GM23248 (cell line): ENCODE measurements at regions not wholly inside any gene's neighbourhood (a gene's known extent, or its start where the extent isn't known, plus 50 kb on each side); places are given as distances from the start of the nearest gene placed in this dataset.

Experiments used
- EZH2 ChIP-seq: fragments of 200-600 bp; sonication (generic); IDR thresholded peaks from 2 replicates; pipeline ENCODE4 v1.6.1; 2018; ENCODE audit warnings: antibody characterized with exemption, mild to moderate bottlenecking; ENCODE audit not compliant: insufficient read depth, poor library complexity, severe bottlenecking
- EZH2phosphoT487 ChIP-seq: fragments of 200-600 bp; sonication (generic); IDR thresholded peaks from 2 replicates; pipeline ENCODE4 v1.6.1; 2018; ENCODE audit warnings: antibody characterized with exemption, moderate library complexity, mild to moderate bottlenecking, low read depth; ENCODE audit not compliant: insufficient read depth

DNA sequence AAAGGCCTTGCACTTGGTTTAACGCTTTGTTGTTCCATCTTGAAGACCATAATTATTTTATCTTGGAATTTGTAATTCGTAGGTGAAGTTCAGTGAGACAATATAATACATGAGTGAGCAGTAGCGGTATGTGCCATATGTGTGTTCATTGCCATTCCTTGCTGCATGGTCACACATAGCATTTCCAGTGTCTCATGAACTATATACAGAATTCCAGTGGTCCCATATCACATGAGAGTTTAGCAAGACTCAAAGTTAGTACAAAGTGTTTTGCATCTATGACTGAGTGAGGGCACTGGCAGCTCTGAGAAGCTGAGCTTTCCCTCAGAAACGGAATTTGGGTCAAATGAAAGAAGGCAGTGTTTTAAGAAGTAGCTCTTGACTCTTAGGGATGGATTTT lies 359.8 kb downstream of the FOXG1 start:
- TF ChIP-seq EZH2 (no peak), EZH2phosphoT487 (no peak)
